ENCODE measurements at regions not wholly inside any gene's neighbourhood (a gene's known extent, or its start where the extent isn't known, plus 50 kb on each side); places are given as distances from the start of the nearest gene placed in this dataset.

DNA sequence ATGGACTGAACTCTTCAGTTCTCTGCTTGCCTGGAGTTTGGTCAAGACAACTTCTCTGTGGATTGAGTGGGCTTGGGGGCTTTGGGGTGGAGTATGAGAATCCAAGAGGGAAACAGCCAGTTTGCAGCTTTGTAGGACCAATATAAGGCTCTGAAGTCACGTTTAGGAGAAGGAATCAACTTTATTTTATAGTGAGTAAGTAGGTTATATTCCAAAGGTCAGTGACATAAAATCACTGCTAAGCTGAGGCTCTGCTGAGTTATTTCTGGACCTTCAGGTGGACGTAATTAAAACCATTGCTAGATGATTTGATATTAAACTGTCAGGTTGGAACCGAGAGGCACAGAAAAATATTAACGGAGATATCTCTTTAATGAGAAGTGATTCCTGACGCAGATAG lies 514.4 kb downstream of the DMAC1 start:
- TF ChIP-seq POLR2AphosphoS5 (IDR thresholded peaks at IDR 0.05; ENCODE audit: low read depth), result no peak
- TF ChIP-seq, protein P1, sequence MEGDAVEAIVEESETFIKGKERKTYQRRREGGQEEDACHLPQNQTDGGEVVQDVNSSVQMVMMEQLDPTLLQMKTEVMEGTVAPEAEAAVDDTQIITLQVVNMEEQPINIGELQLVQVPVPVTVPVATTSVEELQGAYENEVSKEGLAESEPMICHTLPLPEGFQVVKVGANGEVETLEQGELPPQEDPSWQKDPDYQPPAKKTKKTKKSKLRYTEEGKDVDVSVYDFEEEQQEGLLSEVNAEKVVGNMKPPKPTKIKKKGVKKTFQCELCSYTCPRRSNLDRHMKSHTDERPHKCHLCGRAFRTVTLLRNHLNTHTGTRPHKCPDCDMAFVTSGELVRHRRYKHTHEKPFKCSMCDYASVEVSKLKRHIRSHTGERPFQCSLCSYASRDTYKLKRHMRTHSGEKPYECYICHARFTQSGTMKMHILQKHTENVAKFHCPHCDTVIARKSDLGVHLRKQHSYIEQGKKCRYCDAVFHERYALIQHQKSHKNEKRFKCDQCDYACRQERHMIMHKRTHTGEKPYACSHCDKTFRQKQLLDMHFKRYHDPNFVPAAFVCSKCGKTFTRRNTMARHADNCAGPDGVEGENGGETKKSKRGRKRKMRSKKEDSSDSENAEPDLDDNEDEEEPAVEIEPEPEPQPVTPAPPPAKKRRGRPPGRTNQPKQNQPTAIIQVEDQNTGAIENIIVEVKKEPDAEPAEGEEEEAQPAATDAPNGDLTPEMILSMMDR (IDR thresholded peaks at IDR 0.05; ENCODE audit: insufficient read depth, low read length), result no peak
- TF ChIP-seq, protein P2, sequence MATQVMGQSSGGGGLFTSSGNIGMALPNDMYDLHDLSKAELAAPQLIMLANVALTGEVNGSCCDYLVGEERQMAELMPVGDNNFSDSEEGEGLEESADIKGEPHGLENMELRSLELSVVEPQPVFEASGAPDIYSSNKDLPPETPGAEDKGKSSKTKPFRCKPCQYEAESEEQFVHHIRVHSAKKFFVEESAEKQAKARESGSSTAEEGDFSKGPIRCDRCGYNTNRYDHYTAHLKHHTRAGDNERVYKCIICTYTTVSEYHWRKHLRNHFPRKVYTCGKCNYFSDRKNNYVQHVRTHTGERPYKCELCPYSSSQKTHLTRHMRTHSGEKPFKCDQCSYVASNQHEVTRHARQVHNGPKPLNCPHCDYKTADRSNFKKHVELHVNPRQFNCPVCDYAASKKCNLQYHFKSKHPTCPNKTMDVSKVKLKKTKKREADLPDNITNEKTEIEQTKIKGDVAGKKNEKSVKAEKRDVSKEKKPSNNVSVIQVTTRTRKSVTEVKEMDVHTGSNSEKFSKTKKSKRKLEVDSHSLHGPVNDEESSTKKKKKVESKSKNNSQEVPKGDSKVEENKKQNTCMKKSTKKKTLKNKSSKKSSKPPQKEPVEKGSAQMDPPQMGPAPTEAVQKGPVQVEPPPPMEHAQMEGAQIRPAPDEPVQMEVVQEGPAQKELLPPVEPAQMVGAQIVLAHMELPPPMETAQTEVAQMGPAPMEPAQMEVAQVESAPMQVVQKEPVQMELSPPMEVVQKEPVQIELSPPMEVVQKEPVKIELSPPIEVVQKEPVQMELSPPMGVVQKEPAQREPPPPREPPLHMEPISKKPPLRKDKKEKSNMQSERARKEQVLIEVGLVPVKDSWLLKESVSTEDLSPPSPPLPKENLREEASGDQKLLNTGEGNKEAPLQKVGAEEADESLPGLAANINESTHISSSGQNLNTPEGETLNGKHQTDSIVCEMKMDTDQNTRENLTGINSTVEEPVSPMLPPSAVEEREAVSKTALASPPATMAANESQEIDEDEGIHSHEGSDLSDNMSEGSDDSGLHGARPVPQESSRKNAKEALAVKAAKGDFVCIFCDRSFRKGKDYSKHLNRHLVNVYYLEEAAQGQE (IDR thresholded peaks at IDR 0.05; ENCODE audit: insufficient replicate concordance, low read depth), result no peak
- TF ChIP-seq GABPA (IDR thresholded peaks at IDR 0.05; ENCODE audit: low read depth), result no peak
- no peak for TF ChIP-seq SPI1 (IDR thresholded peaks at IDR 0.05; ENCODE audit: borderline replicate concordance, low read depth)

All from HL-60 (cell line).